ENCODE measurements at regions not wholly inside any gene's neighbourhood (a gene's known extent, or its start where the extent isn't known, plus 50 kb on each side); places are given as distances from the start of the nearest gene placed in this dataset.

DNA sequence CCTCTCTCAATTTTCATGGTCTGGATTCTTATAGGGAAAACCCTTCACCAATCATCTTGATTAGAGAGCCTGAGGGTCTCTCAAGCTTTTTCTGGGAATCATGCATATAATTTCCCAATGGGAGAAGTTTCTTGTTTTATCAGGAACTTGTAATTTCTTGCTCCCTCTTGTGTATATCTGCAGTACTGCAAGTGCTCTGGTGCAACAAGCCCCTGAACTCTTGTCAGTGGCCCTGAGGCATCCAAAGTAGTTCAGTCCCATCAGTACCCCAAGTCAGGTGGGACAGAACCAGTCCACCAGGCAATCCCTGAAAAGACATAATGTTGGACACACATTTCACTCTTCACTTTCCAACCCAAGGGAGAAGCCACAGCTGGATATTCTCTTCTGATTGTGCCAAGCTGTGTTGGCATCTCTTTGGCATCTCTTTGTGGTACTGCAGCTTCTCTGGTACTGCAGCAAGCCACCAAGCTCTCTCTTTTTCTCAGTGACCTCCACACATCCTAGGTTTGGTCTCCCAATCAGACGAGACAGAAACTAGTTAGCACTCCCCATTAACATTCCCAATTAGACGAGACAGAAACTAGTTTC, 214.5 kb downstream of the ZIC4 start:
- TF ChIP-seq AFF4 (CRISPR knock-in tag; IDR thresholded peaks at IDR 0.05; ENCODE audit: borderline replicate concordance) (no peak), MAX (CRISPR knock-in tag; IDR thresholded peaks at IDR 0.05) (no peak), CTCF (IDR thresholded peaks at IDR 0.05) (peak; percentile 93), USF2 (CRISPR knock-in tag; IDR thresholded peaks at IDR 0.05) (no peak), TP53 (CRISPR knock-in tag; IDR thresholded peaks at IDR 0.05) (no peak), NR2C2 (CRISPR knock-in tag; IDR thresholded peaks at IDR 0.05) (no peak), JUN (CRISPR knock-in tag; IDR thresholded peaks at IDR 0.05) (no peak), ZNF121 (CRISPR knock-in tag; IDR thresholded peaks at IDR 0.05) (no peak), RELA (CRISPR knock-in tag; IDR thresholded peaks at IDR 0.05; ENCODE audit: borderline replicate concordance) (no peak), ETV6 (CRISPR knock-in tag; IDR thresholded peaks at IDR 0.05) (no peak)
- TF ChIP-seq, protein P1, sequence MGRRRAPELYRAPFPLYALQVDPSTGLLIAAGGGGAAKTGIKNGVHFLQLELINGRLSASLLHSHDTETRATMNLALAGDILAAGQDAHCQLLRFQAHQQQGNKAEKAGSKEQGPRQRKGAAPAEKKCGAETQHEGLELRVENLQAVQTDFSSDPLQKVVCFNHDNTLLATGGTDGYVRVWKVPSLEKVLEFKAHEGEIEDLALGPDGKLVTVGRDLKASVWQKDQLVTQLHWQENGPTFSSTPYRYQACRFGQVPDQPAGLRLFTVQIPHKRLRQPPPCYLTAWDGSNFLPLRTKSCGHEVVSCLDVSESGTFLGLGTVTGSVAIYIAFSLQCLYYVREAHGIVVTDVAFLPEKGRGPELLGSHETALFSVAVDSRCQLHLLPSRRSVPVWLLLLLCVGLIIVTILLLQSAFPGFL (CRISPR knock-in tag; IDR thresholded peaks at IDR 0.05; ENCODE audit: borderline replicate concordance) = no peak
- TF ChIP-seq, protein P2, sequence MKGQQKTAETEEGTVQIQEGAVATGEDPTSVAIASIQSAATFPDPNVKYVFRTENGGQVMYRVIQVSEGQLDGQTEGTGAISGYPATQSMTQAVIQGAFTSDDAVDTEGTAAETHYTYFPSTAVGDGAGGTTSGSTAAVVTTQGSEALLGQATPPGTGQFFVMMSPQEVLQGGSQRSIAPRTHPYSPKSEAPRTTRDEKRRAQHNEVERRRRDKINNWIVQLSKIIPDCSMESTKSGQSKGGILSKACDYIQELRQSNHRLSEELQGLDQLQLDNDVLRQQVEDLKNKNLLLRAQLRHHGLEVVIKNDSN (CRISPR knock-in tag; IDR thresholded peaks at IDR 0.05) = no peak

Measured in WTC11 (cell line).